Lower lobe of right lung (tissue), 2 donors: ENCODE measurements at regions not wholly inside any gene's neighbourhood (a gene's known extent, or its start where the extent isn't known, plus 50 kb on each side); places are given as distances from the start of the nearest gene placed in this dataset.

Source experiments
- ATAC-seq, 2 donors: fragments of 200-7000 bp; cut with Tn5 transposase; one replicate each; pipeline ENCODE4 v1.9.1; 2020 to 2022; ENCODE audit warnings: mild to moderate bottlenecking in 2 of 2, moderate library complexity in 2 of 2
- DNase-seq: peaks from one replicate; pipeline ENCODE4 v3.0.0-alpha.2; 2020
- H3K27ac ChIP-seq: fragments of 200-600 bp; one replicate; pipeline ENCODE4 v1.8.0; 2022
- H3K27me3 ChIP-seq: fragments of 200-600 bp; one replicate; pipeline ENCODE4 v1.8.0; 2022; ENCODE audit warnings: low read depth
- H3K36me3 ChIP-seq: fragments of 200-600 bp; one replicate; pipeline ENCODE4 v1.8.0; 2022; ENCODE audit warnings: mild to moderate bottlenecking
- H3K4me1 ChIP-seq: fragments of 200-600 bp; one replicate; pipeline ENCODE4 v1.8.0; 2022
- H3K4me3 ChIP-seq: fragments of 200-600 bp; one replicate; pipeline ENCODE4 v1.8.0; 2022; ENCODE audit warnings: mild to moderate bottlenecking
- H3K9me3 ChIP-seq: fragments of 200-600 bp; one replicate; pipeline ENCODE4 v1.8.0; 2022
- intact Hi-C: fragments of 100-400 bp; cut with DNase I; formaldehyde crosslinking; loops from one replicate; pipeline ENCODE4 v1.11.0; 2022
- TF ChIP-seq, protein P1 (sequence below): fragments of 200-600 bp; IDR thresholded peaks from one replicate; pipeline ENCODE4 v1.8.0; 2022; ENCODE audit warnings: antibody characterized with exemption, mild to moderate bottlenecking
- donor health status: DM: no; HTN: yes; CAD: no; lungs with severe emphysema.

- TF ChIP-seq, protein P1, sequence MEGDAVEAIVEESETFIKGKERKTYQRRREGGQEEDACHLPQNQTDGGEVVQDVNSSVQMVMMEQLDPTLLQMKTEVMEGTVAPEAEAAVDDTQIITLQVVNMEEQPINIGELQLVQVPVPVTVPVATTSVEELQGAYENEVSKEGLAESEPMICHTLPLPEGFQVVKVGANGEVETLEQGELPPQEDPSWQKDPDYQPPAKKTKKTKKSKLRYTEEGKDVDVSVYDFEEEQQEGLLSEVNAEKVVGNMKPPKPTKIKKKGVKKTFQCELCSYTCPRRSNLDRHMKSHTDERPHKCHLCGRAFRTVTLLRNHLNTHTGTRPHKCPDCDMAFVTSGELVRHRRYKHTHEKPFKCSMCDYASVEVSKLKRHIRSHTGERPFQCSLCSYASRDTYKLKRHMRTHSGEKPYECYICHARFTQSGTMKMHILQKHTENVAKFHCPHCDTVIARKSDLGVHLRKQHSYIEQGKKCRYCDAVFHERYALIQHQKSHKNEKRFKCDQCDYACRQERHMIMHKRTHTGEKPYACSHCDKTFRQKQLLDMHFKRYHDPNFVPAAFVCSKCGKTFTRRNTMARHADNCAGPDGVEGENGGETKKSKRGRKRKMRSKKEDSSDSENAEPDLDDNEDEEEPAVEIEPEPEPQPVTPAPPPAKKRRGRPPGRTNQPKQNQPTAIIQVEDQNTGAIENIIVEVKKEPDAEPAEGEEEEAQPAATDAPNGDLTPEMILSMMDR: no peak
- Histone ChIP-seq H3K36me3 (no peaks in the 10 kb centered on the region), H3K4me1 (no peaks in the 10 kb centered on the region), H3K27me3 (peaks cover 6% of the 10 kb centered on the region), H3K9me3 (no peaks in the 10 kb centered on the region), H3K4me3 (no peak overlapping the region), H3K27ac (no peak overlapping the region)
- intact Hi-C loops: no loop called here
- ATAC-seq (no peak), DNase-seq (no peak)
Measured at GRCh38 chr14:98605043-98605442, 667.0 kb downstream of the BCL11B start.

- no peak overlapping the region for H3K27ac ChIP-seq
- ATAC-seq (no peak), DNase-seq (no peak)
- intact Hi-C loops: no loop called here
- no peaks in the 10 kb centered on the region for H3K36me3 ChIP-seq
- H3K4me3 ChIP-seq: no peak overlapping the region
- H3K9me3 ChIP-seq: no peaks in the 10 kb centered on the region
- H3K4me1 ChIP-seq: no peaks in the 10 kb centered on the region
- H3K27me3 ChIP-seq: peaks cover 6% of the 10 kb centered on the region
- TF ChIP-seq, protein P1: no peak
Measured at GRCh38 chr14:98606041-98606640, 665.9 kb downstream of the BCL11B start.

DNA sequence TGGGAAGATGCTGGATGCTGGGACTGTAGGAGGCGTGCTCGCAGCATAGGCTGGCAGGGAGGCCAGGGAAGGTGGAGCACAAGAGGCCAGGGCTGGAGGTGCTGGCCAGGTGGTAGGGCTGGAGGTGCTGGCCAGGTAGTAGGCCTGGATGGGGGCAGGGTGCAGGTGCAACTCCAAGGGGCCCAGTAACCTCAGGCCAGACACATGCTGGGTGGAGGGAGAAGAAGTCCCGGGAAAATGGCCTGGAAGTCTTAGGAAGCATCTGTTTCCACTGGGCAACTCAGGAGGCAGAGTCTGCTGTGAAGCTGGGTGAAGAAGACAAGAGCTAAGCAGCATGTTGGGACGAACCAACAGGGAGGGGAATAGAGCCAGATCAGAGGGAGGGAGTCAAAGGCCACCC, 665.2 kb downstream of the BCL11B start:
- Histone ChIP-seq H3K27ac (no peak overlapping the region), H3K4me1 (no peaks in the 10 kb centered on the region), H3K4me3 (no peak overlapping the region), H3K9me3 (no peaks in the 10 kb centered on the region), H3K27me3 (peaks cover 6% of the 10 kb centered on the region), H3K36me3 (no peaks in the 10 kb centered on the region)
- TF ChIP-seq, protein P1: no peak
- ATAC-seq: no peak
- DNase-seq: no peak
- intact Hi-C loops: no loop called here

- ATAC-seq (no peak), DNase-seq (no peak)
- no peaks in the 10 kb centered on the region for H3K4me1 ChIP-seq
- H3K36me3 ChIP-seq: no peaks in the 10 kb centered on the region
- H3K27me3 ChIP-seq: peaks cover 6% of the 10 kb centered on the region
- H3K9me3 ChIP-seq: no peaks in the 10 kb centered on the region
- intact Hi-C loops: no loop called here
- no peak overlapping the region for H3K4me3 ChIP-seq
- TF ChIP-seq, protein P1: no peak
- H3K27ac ChIP-seq: no peak overlapping the region
Measured at GRCh38 chr14:98607341-98607910, 664.6 kb downstream of the BCL11B start.

DNA sequence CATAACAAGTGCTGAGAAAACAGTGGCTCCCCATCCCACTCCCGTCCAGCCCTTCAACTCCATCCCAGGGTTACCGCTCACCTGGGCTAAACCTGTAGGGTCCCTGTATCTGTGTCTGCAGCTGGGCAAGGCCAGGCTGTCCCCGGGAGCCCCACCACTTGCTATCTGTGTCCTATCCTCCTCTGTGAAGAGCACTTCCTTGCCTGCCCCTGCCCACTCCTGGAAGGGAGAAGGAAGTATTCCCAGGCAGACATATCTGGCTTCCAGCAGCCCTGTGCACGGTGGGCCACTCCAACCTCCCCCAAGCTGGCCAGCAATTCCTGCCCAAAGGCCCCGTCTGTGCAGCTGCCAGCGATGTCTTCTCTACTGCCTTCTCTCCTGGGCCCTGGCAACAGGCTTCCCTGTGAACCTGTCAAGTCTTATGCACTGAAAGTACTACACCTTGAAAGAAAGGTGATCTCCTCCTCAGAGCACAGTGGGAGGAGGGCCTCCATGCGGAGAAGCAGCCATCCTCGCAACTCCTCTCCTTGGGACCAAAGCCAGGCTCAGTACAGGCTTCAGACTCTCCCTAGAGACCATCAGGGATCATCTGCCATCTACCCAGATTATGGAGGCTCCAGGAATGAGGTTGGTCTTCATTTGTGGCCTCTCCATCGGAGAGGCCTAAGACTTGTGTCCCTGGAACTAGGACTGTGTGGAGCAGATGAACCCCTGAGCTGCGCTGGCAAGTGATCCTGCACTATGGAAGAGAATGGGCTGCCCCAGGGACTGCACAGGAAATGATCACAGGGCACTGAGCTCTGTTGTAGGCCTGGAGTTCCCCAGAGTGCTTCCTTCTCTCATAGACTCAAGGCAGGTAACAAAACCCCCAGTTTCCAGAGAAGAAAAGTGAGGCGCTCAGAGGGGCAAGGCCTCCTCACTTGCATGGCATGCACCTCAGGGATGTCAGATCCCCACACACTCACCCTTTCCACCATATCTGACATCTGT, 663.6 kb downstream of the BCL11B start:
- no peak for ATAC-seq
- Histone ChIP-seq H3K4me3 (no peak overlapping the region), H3K27me3 (peaks cover 6% of the 10 kb centered on the region), H3K27ac (no peak overlapping the region), H3K4me1 (no peaks in the 10 kb centered on the region), H3K9me3 (no peaks in the 10 kb centered on the region), H3K36me3 (no peaks in the 10 kb centered on the region)
- TF ChIP-seq, protein P1: no peak
- intact Hi-C loops: no loop called here
- DNase-seq: no peak
